BLaER1 (cell line): ENCODE measurements at regions not wholly inside any gene's neighbourhood (a gene's known extent, or its start where the extent isn't known, plus 50 kb on each side); places are given as distances from the start of the nearest gene placed in this dataset.

Source experiments
- H3K27ac ChIP-seq: shearing (Covaris generic); formaldehyde crosslinking; 2 replicates; pipeline ENCODE4 v1.8.1; 2022
- H3K27me3 ChIP-seq: shearing (Covaris generic); formaldehyde crosslinking; 2 replicates; pipeline ENCODE4 v1.8.1; 2022
- H3K36me3 ChIP-seq: shearing (Covaris generic); formaldehyde crosslinking; 2 replicates; pipeline ENCODE4 v1.8.1; 2022
- H3K4me1 ChIP-seq: shearing (Covaris generic); formaldehyde crosslinking; 2 replicates; pipeline ENCODE4 v1.8.1; 2022
- H3K4me2 ChIP-seq: shearing (Covaris generic); formaldehyde crosslinking; 2 replicates; pipeline ENCODE4 v1.8.1; 2022
- H3K4me3 ChIP-seq: shearing (Covaris generic); formaldehyde crosslinking; 2 replicates; pipeline ENCODE4 v1.8.1; 2022
- H3K9ac ChIP-seq: shearing (Covaris generic); formaldehyde crosslinking; 2 replicates; pipeline ENCODE4 v1.8.1; 2022
- H3K9me3 ChIP-seq: shearing (Covaris generic); formaldehyde crosslinking; 2 replicates; pipeline ENCODE4 v1.8.1; 2022
- H4K20me1 ChIP-seq: shearing (Covaris generic); formaldehyde crosslinking; 2 replicates; pipeline ENCODE4 v1.8.1; 2022
- Cebpa-rat ChIP-seq: shearing (Covaris generic); IDR thresholded peaks from 2 replicates; pipeline ENCODE4 v1.8.1; 2022

DNA sequence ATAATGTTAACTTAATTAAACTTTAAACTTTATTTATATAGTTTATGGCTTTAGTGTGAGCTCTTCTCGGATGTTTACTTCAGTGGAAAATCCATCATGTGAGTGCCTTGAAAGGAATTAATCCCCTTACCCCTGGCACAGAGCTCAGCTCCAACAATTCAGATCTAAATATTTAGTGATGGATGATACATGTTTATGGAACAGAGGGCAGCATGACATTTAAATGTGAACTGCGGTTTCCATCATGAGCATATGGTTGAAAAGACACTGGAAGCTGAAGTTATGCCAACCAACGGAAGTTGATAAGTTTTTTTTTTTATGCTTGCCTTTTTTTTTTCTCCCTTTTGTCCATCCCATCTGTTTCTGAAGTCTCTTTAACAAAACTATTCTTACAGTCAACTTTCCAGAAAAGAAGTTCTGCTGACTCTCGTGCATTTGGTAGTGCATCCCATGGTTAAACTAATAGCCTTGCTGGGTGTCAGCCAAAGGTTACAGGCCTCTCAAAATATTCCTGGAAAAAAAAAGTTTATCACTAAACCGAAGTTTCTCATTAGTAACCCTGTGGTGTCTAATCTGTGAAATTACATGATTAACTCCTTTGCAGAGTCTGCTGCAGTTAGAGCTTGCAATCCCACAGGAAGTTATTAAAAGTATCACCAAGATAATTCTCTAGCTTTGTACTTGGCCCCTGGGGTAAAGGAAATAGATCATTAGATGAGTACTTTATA, 243.9 kb upstream of the TCF21 start:
- no peak overlapping the region for H3K27ac ChIP-seq
- H3K9me3 ChIP-seq: no peaks in the 10 kb centered on the region
- H3K4me3 ChIP-seq: no peak overlapping the region
- H3K36me3 ChIP-seq: no peaks in the 10 kb centered on the region
- H4K20me1 ChIP-seq: no peaks in the 10 kb centered on the region
- no peak overlapping the region for H3K9ac ChIP-seq
- no peaks in the 10 kb centered on the region for H3K27me3 ChIP-seq
- TF ChIP-seq Cebpa-rat: no peak
- no peak overlapping the region for H3K4me2 ChIP-seq
- no peaks in the 10 kb centered on the region for H3K4me1 ChIP-seq

- Histone ChIP-seq H3K4me3 (no peak overlapping the region), H4K20me1 (no peaks in the 10 kb centered on the region), H3K27me3 (no peaks in the 10 kb centered on the region), H3K4me1 (no peaks in the 10 kb centered on the region), H3K9ac (no peak overlapping the region), H3K27ac (no peak overlapping the region), H3K9me3 (no peaks in the 10 kb centered on the region), H3K36me3 (no peaks in the 10 kb centered on the region), H3K4me2 (no peak overlapping the region)
- no peak for TF ChIP-seq Cebpa-rat
Observed at GRCh38 chr6:133645966-133646740, 242.8 kb upstream of the TCF21 start.

- H3K4me1 ChIP-seq: no peaks in the 10 kb centered on the region
- TF ChIP-seq Cebpa-rat: no peak
- no peak overlapping the region for H3K4me3 ChIP-seq
Observed at GRCh38 chr6:133648581-133648980, 240.3 kb upstream of the TCF21 start.

DNA sequence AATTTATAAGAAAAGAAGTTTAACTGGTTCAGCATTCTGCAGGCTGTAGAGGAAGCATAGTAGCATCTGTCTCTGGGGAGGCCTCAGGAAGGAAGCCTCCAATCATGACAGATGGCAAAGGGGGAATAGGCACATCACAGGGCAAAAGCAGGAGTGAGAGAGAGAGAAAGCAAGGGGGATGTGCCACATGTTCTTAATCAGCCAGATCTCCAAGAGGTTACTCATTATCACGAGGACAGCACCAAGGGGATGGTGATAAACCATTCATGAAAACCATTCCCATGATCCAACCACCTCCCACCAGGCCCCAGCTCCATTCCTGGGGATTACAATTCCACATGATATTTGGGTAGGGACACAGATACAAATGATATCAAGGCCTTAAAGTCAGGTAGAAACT, 217.5 kb upstream of the TCF21 start:
- H3K4me3 ChIP-seq: no peak overlapping the region
- no peak overlapping the region for H3K9ac ChIP-seq
- peak overlapping the region; percentile 25; the same call in 1 of the 2 replicates for H3K27ac ChIP-seq
- H3K4me1 ChIP-seq: peaks cover 19% of the 10 kb centered on the region
- no peak for TF ChIP-seq Cebpa-rat
- no peaks in the 10 kb centered on the region for H4K20me1 ChIP-seq
- no peaks in the 10 kb centered on the region for H3K27me3 ChIP-seq
- H3K4me2 ChIP-seq: peak overlapping the region; percentile 67
- peaks cover 2% of the 10 kb centered on the region; the same call in 1 of the 2 replicates for H3K9me3 ChIP-seq
- H3K36me3 ChIP-seq: no peaks in the 10 kb centered on the region

More at GRCh38 chr6:133648581-133648980, 240.3 kb upstream of the TCF21 start:
- no peaks in the 10 kb centered on the region for H3K9me3 ChIP-seq
- H3K4me2 ChIP-seq: no peak overlapping the region
- no peak overlapping the region for H3K27ac ChIP-seq
- no peak overlapping the region for H3K9ac ChIP-seq
- H4K20me1 ChIP-seq: no peaks in the 10 kb centered on the region
- H3K27me3 ChIP-seq: no peaks in the 10 kb centered on the region
- H3K36me3 ChIP-seq: no peaks in the 10 kb centered on the region

DNA sequence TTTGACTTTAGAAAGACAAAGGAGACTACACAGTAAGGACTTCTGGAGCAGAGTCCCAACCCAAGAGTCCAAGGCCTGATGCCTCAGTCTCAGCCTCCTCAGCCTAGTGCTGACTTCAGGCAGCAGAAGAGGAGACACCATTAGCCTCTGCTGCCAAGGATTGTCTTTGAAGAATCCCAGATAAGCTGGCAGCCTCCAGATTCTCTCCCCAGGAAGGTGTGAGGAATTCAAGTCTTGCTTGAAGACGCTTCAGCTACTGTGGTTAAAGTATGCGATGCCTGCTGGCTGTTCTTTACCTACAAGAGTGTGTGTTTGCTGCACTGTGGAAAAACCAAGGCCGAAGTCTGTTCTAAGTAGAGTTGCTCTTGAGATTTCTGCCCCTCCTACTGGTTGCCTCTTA, 215.9 kb upstream of the TCF21 start:
- no peaks in the 10 kb centered on the region for H3K27me3 ChIP-seq
- H3K36me3 ChIP-seq: no peaks in the 10 kb centered on the region
- H3K4me1 ChIP-seq: peaks cover 19% of the 10 kb centered on the region
- no peak overlapping the region for H3K4me3 ChIP-seq
- no peak overlapping the region for H3K4me2 ChIP-seq
- H3K27ac ChIP-seq: no peak overlapping the region
- no peak for TF ChIP-seq Cebpa-rat
- H3K9ac ChIP-seq: no peak overlapping the region
- H3K9me3 ChIP-seq: no peaks in the 10 kb centered on the region
- no peaks in the 10 kb centered on the region for H4K20me1 ChIP-seq

- Histone ChIP-seq H3K4me3 (no peak overlapping the region), H3K9ac (no peak overlapping the region), H3K4me1 (peaks cover 19% of the 10 kb centered on the region), H3K27me3 (no peaks in the 10 kb centered on the region), H4K20me1 (no peaks in the 10 kb centered on the region), H3K4me2 (no peak overlapping the region), H3K9me3 (no peaks in the 10 kb centered on the region), H3K36me3 (no peaks in the 10 kb centered on the region), H3K27ac (no peak overlapping the region)
- no peak for TF ChIP-seq Cebpa-rat
Observed at GRCh38 chr6:133674661-133675060, 214.3 kb upstream of the TCF21 start.

GRCh38 chr6:133680994-133681393, 207.9 kb upstream of the TCF21 start:
- no peak overlapping the region for H3K9ac ChIP-seq
- H3K9me3 ChIP-seq: no peaks in the 10 kb centered on the region
- H3K36me3 ChIP-seq: no peaks in the 10 kb centered on the region
- no peak overlapping the region for H3K4me2 ChIP-seq
- H3K4me3 ChIP-seq: no peak overlapping the region
- TF ChIP-seq Cebpa-rat: no peak
- no peaks in the 10 kb centered on the region for H3K4me1 ChIP-seq
- no peaks in the 10 kb centered on the region for H3K27me3 ChIP-seq
- no peak overlapping the region for H3K27ac ChIP-seq
- H4K20me1 ChIP-seq: no peaks in the 10 kb centered on the region

DNA sequence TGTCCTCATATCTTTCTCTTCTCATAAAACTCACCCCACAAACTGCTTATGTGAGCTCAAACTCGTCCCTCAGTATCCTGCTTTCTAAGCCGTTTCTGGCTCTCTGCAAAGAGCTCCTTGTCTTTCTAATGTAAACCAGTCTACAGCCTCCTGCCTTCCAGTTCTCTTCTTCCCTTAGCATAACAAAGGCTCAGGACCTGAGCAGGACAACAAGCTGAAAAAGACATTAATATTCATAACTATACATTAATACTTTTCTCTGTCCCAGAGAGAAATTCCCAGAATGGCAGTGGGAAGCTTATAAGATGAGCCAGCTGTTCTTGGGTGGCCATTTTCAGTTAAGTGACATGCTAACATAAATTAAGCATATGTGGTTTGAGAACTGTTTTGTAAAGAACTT, 207.0 kb upstream of the TCF21 start:
- 0 out of 2 replicates have a peak, but pooled peaks cover 3% of the 10 kb centered on the region for H3K9me3 ChIP-seq
- H4K20me1 ChIP-seq: no peaks in the 10 kb centered on the region
- no peaks in the 10 kb centered on the region for H3K36me3 ChIP-seq
- no peak overlapping the region for H3K27ac ChIP-seq
- H3K9ac ChIP-seq: no peak overlapping the region
- no peaks in the 10 kb centered on the region for H3K4me1 ChIP-seq
- no peak for TF ChIP-seq Cebpa-rat
- H3K4me2 ChIP-seq: no peak overlapping the region
- no peak overlapping the region for H3K4me3 ChIP-seq
- no peaks in the 10 kb centered on the region for H3K27me3 ChIP-seq

- H3K27me3 ChIP-seq: no peaks in the 10 kb centered on the region
- no peak for TF ChIP-seq Cebpa-rat
- no peak overlapping the region for H3K4me3 ChIP-seq
- H3K4me2 ChIP-seq: no peak overlapping the region
- H3K36me3 ChIP-seq: no peaks in the 10 kb centered on the region
- H3K4me1 ChIP-seq: no peaks in the 10 kb centered on the region
- H3K9me3 ChIP-seq: 0 out of 2 replicates have a peak, but pooled peaks cover 3% of the 10 kb centered on the region
- H4K20me1 ChIP-seq: no peaks in the 10 kb centered on the region
- H3K9ac ChIP-seq: no peak overlapping the region
- no peak overlapping the region for H3K27ac ChIP-seq
Observed at GRCh38 chr6:133682506-133683307, 206.2 kb upstream of the TCF21 start.

GRCh38 chr6:133683308-133683580, 205.7 kb upstream of the TCF21 start:
- no peak overlapping the region for H3K27ac ChIP-seq
- no peaks in the 10 kb centered on the region for H3K4me1 ChIP-seq
- TF ChIP-seq Cebpa-rat: no peak
- no peaks in the 10 kb centered on the region for H3K36me3 ChIP-seq
- H3K4me2 ChIP-seq: no peak overlapping the region
- no peak overlapping the region for H3K9ac ChIP-seq
- no peaks in the 10 kb centered on the region for H4K20me1 ChIP-seq
- H3K27me3 ChIP-seq: no peaks in the 10 kb centered on the region
- H3K4me3 ChIP-seq: no peak overlapping the region
- 0 out of 2 replicates have a peak, but pooled peaks cover 3% of the 10 kb centered on the region for H3K9me3 ChIP-seq
